ENCODE measurements at regions not wholly inside any gene's neighbourhood (a gene's known extent, or its start where the extent isn't known, plus 50 kb on each side); places are given as distances from the start of the nearest gene placed in this dataset.

DNA sequence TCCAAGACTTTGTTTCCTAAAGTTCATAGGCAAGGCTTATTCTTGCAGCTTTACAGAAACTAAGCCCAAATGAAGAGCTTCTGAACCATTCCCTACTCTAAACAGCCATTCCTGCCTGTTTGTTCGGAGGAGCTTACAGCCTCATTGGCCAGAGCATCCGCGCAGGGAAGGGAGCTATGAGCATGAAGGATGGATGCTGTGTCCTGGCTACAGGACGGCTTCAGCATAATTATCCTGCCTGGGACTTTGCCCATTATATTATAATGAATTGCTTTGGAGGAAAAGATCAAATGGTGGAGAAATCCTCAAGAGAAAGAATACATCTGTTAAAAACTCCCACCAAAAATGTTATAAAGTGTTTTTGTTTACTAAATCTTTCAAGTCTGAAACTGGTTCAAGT, 378.2 kb upstream of the BTBD3 start:
- Mint-ChIP-seq H3K27me3 (ENCODE audit: low read depth, unreplicated experiment) (no peaks in the 10 kb centered on the region), H3K9me3 (ENCODE audit: unreplicated experiment) (no peaks in the 10 kb centered on the region), H3K4me3 (ENCODE audit: unreplicated experiment) (no peak overlapping the region), H3K27ac (ENCODE audit: unreplicated experiment) (no peak overlapping the region), H3K36me3 (ENCODE audit: low read depth, unreplicated experiment) (no peaks in the 10 kb centered on the region), H3K4me1 (ENCODE audit: low read depth, unreplicated experiment) (peaks cover 8% of the 10 kb centered on the region)
- DNase-seq (ENCODE audit: low read depth) (no peak), FAIRE-seq (no peak)
- no peaks in the 10 kb centered on the region for H3K79me2 ChIP-seq (ENCODE audit: insufficient read depth, low read length)
- no peaks in the 10 kb centered on the region for H3K9me3 ChIP-seq (ENCODE audit: insufficient read depth, low read depth, low read length)
- H3K9ac ChIP-seq (ENCODE audit: low read length): no peak overlapping the region
- H3K27ac ChIP-seq (ENCODE audit: low read depth, low read length): no peak overlapping the region
- H4K20me1 ChIP-seq (ENCODE audit: insufficient read depth, low read length): no peaks in the 10 kb centered on the region
- no peaks in the 10 kb centered on the region for H3K27me3 ChIP-seq (ENCODE audit: insufficient read depth, low read length)
- no peaks in the 10 kb centered on the region for H3K36me3 ChIP-seq (ENCODE audit: insufficient read depth, low read length)
- no peak overlapping the region for H3K4me3 ChIP-seq (ENCODE audit: insufficient read depth, low read depth, low read length)
- H3K4me1 ChIP-seq (ENCODE audit: insufficient read depth, low read length): peaks cover 12% of the 10 kb centered on the region
- H2AFZ ChIP-seq (ENCODE audit: low read depth, low read length): no peak overlapping the region
- no peak overlapping the region for H3K4me2 ChIP-seq (ENCODE audit: low read length)
- no peak for TF ChIP-seq EZH2 (IDR thresholded peaks at IDR 0.05; ENCODE audit: insufficient read depth, low read length)
- TF ChIP-seq, protein P1, sequence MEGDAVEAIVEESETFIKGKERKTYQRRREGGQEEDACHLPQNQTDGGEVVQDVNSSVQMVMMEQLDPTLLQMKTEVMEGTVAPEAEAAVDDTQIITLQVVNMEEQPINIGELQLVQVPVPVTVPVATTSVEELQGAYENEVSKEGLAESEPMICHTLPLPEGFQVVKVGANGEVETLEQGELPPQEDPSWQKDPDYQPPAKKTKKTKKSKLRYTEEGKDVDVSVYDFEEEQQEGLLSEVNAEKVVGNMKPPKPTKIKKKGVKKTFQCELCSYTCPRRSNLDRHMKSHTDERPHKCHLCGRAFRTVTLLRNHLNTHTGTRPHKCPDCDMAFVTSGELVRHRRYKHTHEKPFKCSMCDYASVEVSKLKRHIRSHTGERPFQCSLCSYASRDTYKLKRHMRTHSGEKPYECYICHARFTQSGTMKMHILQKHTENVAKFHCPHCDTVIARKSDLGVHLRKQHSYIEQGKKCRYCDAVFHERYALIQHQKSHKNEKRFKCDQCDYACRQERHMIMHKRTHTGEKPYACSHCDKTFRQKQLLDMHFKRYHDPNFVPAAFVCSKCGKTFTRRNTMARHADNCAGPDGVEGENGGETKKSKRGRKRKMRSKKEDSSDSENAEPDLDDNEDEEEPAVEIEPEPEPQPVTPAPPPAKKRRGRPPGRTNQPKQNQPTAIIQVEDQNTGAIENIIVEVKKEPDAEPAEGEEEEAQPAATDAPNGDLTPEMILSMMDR (IDR thresholded peaks at IDR 0.05; ENCODE audit: insufficient read depth, low read depth, low read length): no peak

DNA sequence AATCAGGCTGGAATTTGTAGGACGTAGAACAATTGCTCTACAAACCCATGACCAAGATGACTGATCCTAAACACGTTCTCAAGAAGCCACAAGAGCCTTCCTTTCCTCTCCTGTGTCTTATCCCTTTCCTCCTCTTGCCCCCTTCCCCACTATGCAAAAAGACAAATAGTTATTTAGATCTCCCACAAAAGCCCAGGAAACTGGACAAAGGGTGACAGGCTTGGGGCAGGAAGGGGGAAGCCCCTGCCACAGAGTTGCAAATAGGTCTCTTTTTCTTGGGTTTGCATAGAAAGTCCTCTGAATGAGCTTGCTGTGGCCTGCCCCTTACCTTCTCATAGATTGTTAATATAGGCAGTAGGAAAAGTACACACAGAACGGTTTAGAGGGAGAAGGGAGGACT, 377.1 kb upstream of the BTBD3 start:
- H3K79me2 ChIP-seq (ENCODE audit: insufficient read depth, low read length): no peaks in the 10 kb centered on the region
- no peak for FAIRE-seq
- H3K27me3 ChIP-seq (ENCODE audit: insufficient read depth, low read length): no peaks in the 10 kb centered on the region
- no peak for DNase-seq (ENCODE audit: low read depth)
- Mint-ChIP-seq H3K4me3 (ENCODE audit: unreplicated experiment) (no peak overlapping the region), H3K27me3 (ENCODE audit: low read depth, unreplicated experiment) (no peaks in the 10 kb centered on the region), H3K36me3 (ENCODE audit: low read depth, unreplicated experiment) (no peaks in the 10 kb centered on the region), H3K4me1 (ENCODE audit: low read depth, unreplicated experiment) (peaks cover 7% of the 10 kb centered on the region), H3K9me3 (ENCODE audit: unreplicated experiment) (no peaks in the 10 kb centered on the region), H3K27ac (ENCODE audit: unreplicated experiment) (no peak overlapping the region)
- no peaks in the 10 kb centered on the region for H4K20me1 ChIP-seq (ENCODE audit: insufficient read depth, low read length)
- H3K4me2 ChIP-seq (ENCODE audit: low read length): no peak overlapping the region
- H3K27ac ChIP-seq (ENCODE audit: low read depth, low read length): no peak overlapping the region
- H3K4me3 ChIP-seq (ENCODE audit: insufficient read depth, low read depth, low read length): no peak overlapping the region
- no peak overlapping the region for H3K9ac ChIP-seq (ENCODE audit: low read length)
- TF ChIP-seq, protein P1 (IDR thresholded peaks at IDR 0.05; ENCODE audit: insufficient read depth, low read depth, low read length): no peak
- no peak for TF ChIP-seq EZH2 (IDR thresholded peaks at IDR 0.05; ENCODE audit: insufficient read depth, low read length)
- peaks cover 12% of the 10 kb centered on the region for H3K4me1 ChIP-seq (ENCODE audit: insufficient read depth, low read length)
- no peaks in the 10 kb centered on the region for H3K9me3 ChIP-seq (ENCODE audit: insufficient read depth, low read depth, low read length)
- H3K36me3 ChIP-seq (ENCODE audit: insufficient read depth, low read length): no peaks in the 10 kb centered on the region
- no peak overlapping the region for H2AFZ ChIP-seq (ENCODE audit: low read depth, low read length)

DNA sequence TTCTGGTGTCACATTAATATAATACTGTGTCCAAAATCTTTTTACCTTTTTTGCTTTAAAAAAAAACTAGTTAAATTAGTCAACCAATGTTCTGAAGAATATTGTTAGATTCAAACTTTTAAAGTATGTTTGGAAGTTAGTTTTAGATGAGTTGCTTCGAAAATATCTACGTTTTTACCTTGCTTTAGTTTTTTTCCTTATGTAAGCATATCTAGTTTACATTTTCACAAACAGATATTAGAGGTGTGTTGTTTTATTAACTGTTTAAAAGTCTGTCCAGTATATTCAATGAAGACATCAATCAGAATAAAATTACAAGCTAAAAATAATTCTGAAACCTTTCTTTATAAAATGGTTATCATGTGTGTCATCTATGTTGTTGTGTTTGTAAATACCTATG, 375.0 kb upstream of the BTBD3 start:
- Histone ChIP-seq H3K9ac (ENCODE audit: low read length) (no peak overlapping the region), H3K79me2 (ENCODE audit: insufficient read depth, low read length) (no peaks in the 10 kb centered on the region), H3K36me3 (ENCODE audit: insufficient read depth, low read length) (no peaks in the 10 kb centered on the region), H3K4me3 (ENCODE audit: insufficient read depth, low read depth, low read length) (no peak overlapping the region), H3K27me3 (ENCODE audit: insufficient read depth, low read length) (no peaks in the 10 kb centered on the region), H3K27ac (ENCODE audit: low read depth, low read length) (no peak overlapping the region), H3K4me1 (ENCODE audit: insufficient read depth, low read length) (peaks cover 12% of the 10 kb centered on the region), H4K20me1 (ENCODE audit: insufficient read depth, low read length) (no peaks in the 10 kb centered on the region), H2AFZ (ENCODE audit: low read depth, low read length) (no peak overlapping the region), H3K4me2 (ENCODE audit: low read length) (no peak overlapping the region), H3K9me3 (ENCODE audit: insufficient read depth, low read depth, low read length) (no peaks in the 10 kb centered on the region)
- no peak overlapping the region for H3K27ac Mint-ChIP-seq (ENCODE audit: unreplicated experiment)
- FAIRE-seq (no peak), DNase-seq (ENCODE audit: low read depth) (no peak)
- TF ChIP-seq EZH2 (IDR thresholded peaks at IDR 0.05; ENCODE audit: insufficient read depth, low read length): no peak
- TF ChIP-seq, protein P1 (IDR thresholded peaks at IDR 0.05; ENCODE audit: insufficient read depth, low read depth, low read length): no peak
- H3K9me3 Mint-ChIP-seq (ENCODE audit: unreplicated experiment): no peaks in the 10 kb centered on the region
- H3K27me3 Mint-ChIP-seq (ENCODE audit: low read depth, unreplicated experiment): no peaks in the 10 kb centered on the region
- H3K4me1 Mint-ChIP-seq (ENCODE audit: low read depth, unreplicated experiment): peaks cover 4% of the 10 kb centered on the region
- no peaks in the 10 kb centered on the region for H3K36me3 Mint-ChIP-seq (ENCODE audit: low read depth, unreplicated experiment)
- no peak overlapping the region for H3K4me3 Mint-ChIP-seq (ENCODE audit: unreplicated experiment)
